ENCODE measurements at regions not wholly inside any gene's neighbourhood (a gene's known extent, or its start where the extent isn't known, plus 50 kb on each side); places are given as distances from the start of the nearest gene placed in this dataset.

DNA sequence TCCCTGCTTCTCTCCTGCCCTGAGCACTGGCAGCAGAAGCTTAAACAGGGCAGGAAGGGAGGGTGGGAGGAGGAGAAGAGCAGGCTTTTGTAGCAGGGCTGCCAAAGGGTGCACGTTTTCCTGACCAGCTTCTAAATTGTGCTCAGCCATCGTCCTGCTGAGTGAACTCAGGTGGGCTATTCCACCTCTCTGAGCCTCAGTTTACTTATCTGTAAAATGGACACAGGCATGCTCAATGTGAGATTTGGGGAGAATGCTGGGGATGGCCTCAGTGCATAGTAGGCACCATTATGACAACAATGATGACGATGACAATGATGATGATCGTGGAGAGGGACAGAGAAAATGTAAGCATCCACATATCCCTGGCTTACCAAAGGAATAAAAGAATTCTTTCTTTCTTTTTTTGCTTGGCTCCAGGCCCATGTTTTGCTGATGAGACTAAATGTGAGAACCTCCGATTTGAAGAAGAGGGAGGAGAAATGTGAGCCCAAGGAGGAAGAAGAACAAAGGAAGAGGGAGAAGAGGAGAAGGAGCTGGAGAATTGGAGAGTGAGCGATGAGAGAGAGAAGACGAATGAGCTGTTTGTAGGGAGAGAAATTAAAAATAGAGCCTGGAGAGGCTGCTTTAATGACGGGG, 105.5 kb upstream of the MYL2 start:
- Histone ChIP-seq H3K27ac (no peak overlapping the region), H3K9me3 (no peaks in the 10 kb centered on the region), H3K27me3 (peaks cover 51% of the 10 kb centered on the region), H3K4me3 (no peak overlapping the region), H3K4me1 (no peaks in the 10 kb centered on the region), H3K36me3 (no peaks in the 10 kb centered on the region)
- ATAC-seq = no peak
- DNase-seq = no peak
- TF ChIP-seq, protein P1, sequence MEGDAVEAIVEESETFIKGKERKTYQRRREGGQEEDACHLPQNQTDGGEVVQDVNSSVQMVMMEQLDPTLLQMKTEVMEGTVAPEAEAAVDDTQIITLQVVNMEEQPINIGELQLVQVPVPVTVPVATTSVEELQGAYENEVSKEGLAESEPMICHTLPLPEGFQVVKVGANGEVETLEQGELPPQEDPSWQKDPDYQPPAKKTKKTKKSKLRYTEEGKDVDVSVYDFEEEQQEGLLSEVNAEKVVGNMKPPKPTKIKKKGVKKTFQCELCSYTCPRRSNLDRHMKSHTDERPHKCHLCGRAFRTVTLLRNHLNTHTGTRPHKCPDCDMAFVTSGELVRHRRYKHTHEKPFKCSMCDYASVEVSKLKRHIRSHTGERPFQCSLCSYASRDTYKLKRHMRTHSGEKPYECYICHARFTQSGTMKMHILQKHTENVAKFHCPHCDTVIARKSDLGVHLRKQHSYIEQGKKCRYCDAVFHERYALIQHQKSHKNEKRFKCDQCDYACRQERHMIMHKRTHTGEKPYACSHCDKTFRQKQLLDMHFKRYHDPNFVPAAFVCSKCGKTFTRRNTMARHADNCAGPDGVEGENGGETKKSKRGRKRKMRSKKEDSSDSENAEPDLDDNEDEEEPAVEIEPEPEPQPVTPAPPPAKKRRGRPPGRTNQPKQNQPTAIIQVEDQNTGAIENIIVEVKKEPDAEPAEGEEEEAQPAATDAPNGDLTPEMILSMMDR (IDR thresholded peaks at IDR 0.05) = no peak
- intact Hi-C loops (cut with DNase I) = no loop called here

- Histone ChIP-seq H3K27me3 (peaks cover 48% of the 10 kb centered on the region), H3K4me1 (no peaks in the 10 kb centered on the region), H3K27ac (no peak overlapping the region), H3K36me3 (no peaks in the 10 kb centered on the region), H3K4me3 (no peak overlapping the region), H3K9me3 (no peaks in the 10 kb centered on the region)
- DNase-seq (no peak), ATAC-seq (no peak)
- TF ChIP-seq, protein P1 (IDR thresholded peaks at IDR 0.05) = no peak
- intact Hi-C loops (cut with DNase I) = no loop called here
Measured at GRCh38 chr12:111025301-111025700, 104.9 kb upstream of the MYL2 start.

DNA sequence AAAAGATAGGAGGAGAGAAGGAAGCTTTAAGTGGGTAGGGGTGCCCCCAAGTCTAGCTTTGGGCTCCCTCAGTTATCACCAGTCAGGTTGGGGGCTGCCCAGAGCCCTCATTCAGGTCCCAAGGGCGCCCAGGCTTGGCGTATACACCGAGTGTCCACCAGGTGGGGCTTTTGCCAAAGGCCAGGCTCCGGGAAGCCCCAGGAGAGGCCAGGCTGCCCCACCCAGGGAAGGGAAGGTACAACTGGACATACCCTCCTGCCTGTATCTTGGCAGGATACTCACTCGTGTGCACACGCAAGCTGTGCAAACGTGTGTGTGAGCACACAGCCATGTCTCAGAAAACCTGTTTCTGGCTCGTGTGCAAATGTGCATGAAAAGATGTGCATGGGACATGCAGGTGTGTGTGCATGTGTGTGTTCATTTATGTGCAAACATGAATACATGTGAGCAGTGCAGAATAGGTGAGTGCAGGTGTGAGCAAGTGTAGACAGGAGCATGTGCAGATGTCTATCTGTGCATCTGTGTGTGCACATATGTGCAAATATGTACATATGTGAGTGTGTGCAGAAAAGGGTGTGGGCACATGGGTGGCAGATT, 103.9 kb upstream of the MYL2 start:
- DNase-seq (peak; percentile 73), ATAC-seq (peak; percentile 89)
- Histone ChIP-seq H3K4me3 (no peak overlapping the region), H3K4me1 (no peaks in the 10 kb centered on the region), H3K9me3 (no peaks in the 10 kb centered on the region), H3K36me3 (no peaks in the 10 kb centered on the region), H3K27me3 (peaks cover 47% of the 10 kb centered on the region), H3K27ac (no peak overlapping the region)
- intact Hi-C loops (cut with DNase I) = no loop called here
- TF ChIP-seq, protein P1 (IDR thresholded peaks at IDR 0.05) = peak; percentile 69

- intact Hi-C loops (cut with DNase I) = no loop called here
- peaks cover 33% of the 10 kb centered on the region for H3K27me3 ChIP-seq
Measured at GRCh38 chr12:111022386-111022785, 102.0 kb upstream of the MYL2 start.

GRCh38 chr12:111014547-111014946, 94.2 kb upstream of the MYL2 start:
- TF ChIP-seq, protein P1 (IDR thresholded peaks at IDR 0.05) = no peak
- no peak overlapping the region for H3K4me3 ChIP-seq
- intact Hi-C loops (cut with DNase I) = no loop called here
- no peak for ATAC-seq
- no peak for DNase-seq
- H3K4me1 ChIP-seq = no peaks in the 10 kb centered on the region
- no peaks in the 10 kb centered on the region for H3K9me3 ChIP-seq
- H3K27ac ChIP-seq = no peak overlapping the region
- H3K27me3 ChIP-seq = no peaks in the 10 kb centered on the region
- H3K36me3 ChIP-seq = no peaks in the 10 kb centered on the region

More at GRCh38 chr12:111022386-111022785, 102.0 kb upstream of the MYL2 start:
- H3K27ac ChIP-seq = no peak overlapping the region
- H3K9me3 ChIP-seq = no peaks in the 10 kb centered on the region
- no peak overlapping the region for H3K4me3 ChIP-seq
- H3K36me3 ChIP-seq = no peaks in the 10 kb centered on the region
- ATAC-seq (no peak), DNase-seq (no peak)
- TF ChIP-seq, protein P1 (IDR thresholded peaks at IDR 0.05) = no peak
- H3K4me1 ChIP-seq = no peaks in the 10 kb centered on the region

All from upper lobe of right lung (tissue), 1 donor.